ENCODE measurements at regions not wholly inside any gene's neighbourhood (a gene's known extent, or its start where the extent isn't known, plus 50 kb on each side); places are given as distances from the start of the nearest gene placed in this dataset.
A peak's percentile ranks its signal among the peaks of the same experiment; 100 is the strongest.
"Not testable (repeated sequence)": the region's sequence is repeated elsewhere in the genome, so short reads cannot be mapped to it uniquely, and the experiment has no call there.

GRCh38 chr12:33593753-33594152 lies 154.1 kb upstream of the SYT10 start:
- DNase-seq: no peak

- no peak for DNase-seq
These were observed 156.4 kb upstream of the SYT10 start for GRCh38 chr12:33596061-33596460.

- no peak for DNase-seq
These were observed 157.2 kb upstream of the SYT10 start for GRCh38 chr12:33596814-33597213.

- no peak for DNase-seq
These were observed 162.9 kb upstream of the SYT10 start for GRCh38 chr12:33602515-33602914.

GRCh38 chr12:33605757-33606156 lies 166.1 kb upstream of the SYT10 start:
- DNase-seq: peak; percentile 31

- no peak for DNase-seq
These were observed 170.3 kb upstream of the SYT10 start for GRCh38 chr12:33609910-33610309.

- peak; percentile 8 for DNase-seq
These were observed 175.0 kb upstream of the SYT10 start for GRCh38 chr12:33614630-33615029.

GRCh38 chr12:33617218-33617617 lies 177.6 kb upstream of the SYT10 start:
- DNase-seq: no peak

GRCh38 chr12:33628087-33628486 lies 188.5 kb upstream of the SYT10 start:
- no peak for DNase-seq

- DNase-seq: no peak
These were observed 194.9 kb upstream of the SYT10 start for GRCh38 chr12:33634544-33634943.

- not testable (repeated sequence) for DNase-seq
These were observed 197.3 kb upstream of the SYT10 start for GRCh38 chr12:33636930-33637329.

GRCh38 chr12:33639975-33640374 lies 200.4 kb upstream of the SYT10 start:
- peak; percentile 47 for DNase-seq

GRCh38 chr12:33649992-33650391 lies 210.4 kb upstream of the SYT10 start:
- DNase-seq: no peak

- DNase-seq: no peak
These were observed 211.2 kb upstream of the SYT10 start for GRCh38 chr12:33650832-33651231.

- no peak for DNase-seq
These were observed 213.7 kb upstream of the SYT10 start for GRCh38 chr12:33653362-33653761.

- DNase-seq: no peak
These were observed 214.7 kb upstream of the SYT10 start for GRCh38 chr12:33654313-33654712.

GRCh38 chr12:33663000-33663654 lies 223.5 kb upstream of the SYT10 start:
- DNase-seq: no peak

- DNase-seq: no peak
These were observed 229.7 kb upstream of the SYT10 start for GRCh38 chr12:33669349-33669748.

GRCh38 chr12:33670284-33670683 lies 230.7 kb upstream of the SYT10 start:
- no peak for DNase-seq

GRCh38 chr12:33671676-33672075 lies 232.1 kb upstream of the SYT10 start:
- no peak for DNase-seq

GRCh38 chr12:33672836-33673577 lies 233.4 kb upstream of the SYT10 start:
- DNase-seq: no peak

GRCh38 chr12:33676866-33677265 lies 237.2 kb upstream of the SYT10 start:
- DNase-seq: no peak

GRCh38 chr12:33678221-33678964 lies 238.8 kb upstream of the SYT10 start:
- DNase-seq: no peak

GRCh38 chr12:33690562-33690961 lies 250.9 kb upstream of the SYT10 start:
- no peak for DNase-seq

All from NCI-H2171 treated with DMSO at 0.1 percent for 48 hours (cell line).